Liver (tissue), 7 donors: ENCODE measurements at regions not wholly inside any gene's neighbourhood (a gene's known extent, or its start where the extent isn't known, plus 50 kb on each side); places are given as distances from the start of the nearest gene placed in this dataset.

Experiments
- DNase-seq: peaks from one replicate; pipeline ENCODE4 v3.0.0-alpha.2; 2017; ENCODE audit warnings: low spot score
- H3K27ac ChIP-seq, 2 donors: one replicate each; pipeline ENCODE4 v1.7.0; 2013; ENCODE audit warnings: inconsistent platforms in 2 of 2, low read length in 2 of 2, control low read depth in 1 of 2, low read depth in 1 of 2, mild to moderate bottlenecking in 1 of 2
- H3K27me3 ChIP-seq, 4 donors: one replicate each; pipeline versions ENCODE4 v1.6.1 to v1.7.0; 2013; ENCODE audit warnings: low read length in 3 of 4, inconsistent platforms in 1 of 4, mild to moderate bottlenecking in 1 of 4, moderate library complexity in 1 of 4; ENCODE audit not compliant: control insufficient read depth in 4 of 4, insufficient read depth in 4 of 4
- H3K36me3 ChIP-seq, 4 donors: one replicate each; pipeline versions ENCODE4 v1.6.1 to v1.7.0; 2013; ENCODE audit warnings: low read length in 3 of 4, mild to moderate bottlenecking in 3 of 4, low read depth in 1 of 4, moderate library complexity in 1 of 4; ENCODE audit not compliant: control insufficient read depth in 4 of 4, insufficient read depth in 3 of 4
- H3K4me1 ChIP-seq, 4 donors: one replicate each; pipeline versions ENCODE4 v1.6.1 to v1.7.0; 2013; ENCODE audit warnings: low read length in 3 of 4, mild to moderate bottlenecking in 3 of 4, moderate library complexity in 1 of 4; ENCODE audit not compliant: control insufficient read depth in 4 of 4, insufficient read depth in 4 of 4
- H3K4me3 ChIP-seq, 3 donors: one replicate each; pipeline versions ENCODE4 v1.6.1 to v1.7.0; 2013; ENCODE audit warnings: low read length in 3 of 3, control low read depth in 1 of 3, low read depth in 1 of 3, mild to moderate bottlenecking in 1 of 3
- H3K9ac ChIP-seq, 2 donors: one replicate each; pipeline ENCODE4 v1.7.0; 2013; ENCODE audit warnings: low read length in 2 of 2, mild to moderate bottlenecking in 2 of 2, moderate library complexity in 2 of 2, control low read depth in 1 of 2, low read depth in 1 of 2
- H3K9me3 ChIP-seq, 4 donors: one replicate each; pipeline versions ENCODE4 v1.6.1 to v1.7.0; 2013; ENCODE audit warnings: low read length in 3 of 4; ENCODE audit not compliant: control insufficient read depth in 4 of 4
- CTCF ChIP-seq: fragments of 150-350 bp; IDR thresholded peaks from 2 replicates; pipeline ENCODE4 v1.5.1; 2017; ENCODE audit warnings: improper control_type of control experiment, low read depth, low read length; ENCODE audit not compliant: missing input control
- EGR1 ChIP-seq, 2 donors: IDR thresholded peaks; 2 replicates each; pipeline ENCODE4 v1.6.1; 2016 to 2018; ENCODE audit warnings: antibody characterized with exemption in 2 of 2, low read depth in 2 of 2
- FOXA1 ChIP-seq: IDR thresholded peaks from 2 replicates; pipeline ENCODE4 v1.6.1; 2016; ENCODE audit warnings: antibody characterized with exemption
- FOXA2 ChIP-seq: IDR thresholded peaks from 2 replicates; pipeline ENCODE4 v1.6.1; 2016; ENCODE audit warnings: antibody characterized with exemption
- HNF4A ChIP-seq, 2 donors: conservative IDR thresholded peaks; 2 replicates each; pipeline ENCODE4 v1.6.1; 2016; ENCODE audit warnings: antibody characterized with exemption in 2 of 2, mild to moderate bottlenecking in 2 of 2
- HNF4G ChIP-seq: IDR thresholded peaks from 2 replicates; pipeline ENCODE4 v1.6.1; 2016; ENCODE audit warnings: antibody characterized with exemption
- MAX ChIP-seq: IDR thresholded peaks from 2 replicates; pipeline ENCODE4 v1.6.1; 2016; ENCODE audit warnings: antibody characterized with exemption
- NR2F2 ChIP-seq: IDR thresholded peaks from 2 replicates; pipeline ENCODE4 v1.6.1; 2016; ENCODE audit warnings: antibody characterized with exemption
- RAD21 ChIP-seq, 2 donors: IDR thresholded peaks; 2 replicates each; pipeline ENCODE4 v1.6.1; 2016; ENCODE audit warnings: antibody characterized with exemption in 2 of 2, mild to moderate bottlenecking in 2 of 2
- REST ChIP-seq: IDR thresholded peaks from 2 replicates; pipeline ENCODE4 v1.6.1; 2016; ENCODE audit warnings: antibody characterized with exemption, mild to moderate bottlenecking
- RXRA ChIP-seq, 2 donors: IDR thresholded peaks; 2 replicates each; pipeline ENCODE4 v1.6.1; 2017 to 2018; ENCODE audit warnings: antibody characterized with exemption in 2 of 2, mild to moderate bottlenecking in 1 of 2
- SP1 ChIP-seq: IDR thresholded peaks from 2 replicates; pipeline ENCODE4 v1.6.1; 2018; ENCODE audit warnings: antibody characterized with exemption, mild to moderate bottlenecking
- TAF1 ChIP-seq: conservative IDR thresholded peaks from 2 replicates; pipeline ENCODE4 v1.6.1; 2016; ENCODE audit warnings: antibody characterized with exemption, mild to moderate bottlenecking
- YY1 ChIP-seq: IDR thresholded peaks from 2 replicates; pipeline ENCODE4 v1.6.1; 2016; ENCODE audit warnings: antibody characterized with exemption, mild to moderate bottlenecking
- ZBTB33 ChIP-seq: IDR thresholded peaks from 2 replicates; pipeline ENCODE4 v1.6.1; 2016; ENCODE audit warnings: antibody characterized with exemption
- donor health status: healthy.
- donor health status: healthy.
- donor health status: healthy.
- donor health status: healthy.

GRCh38 chr6:127051571-127052260 is 66.8 kb upstream of the RSPO3 start:
- no peak overlapping the region for H3K9ac ChIP-seq
- H3K4me1 ChIP-seq, result no peaks in the 10 kb centered on the region
- TF ChIP-seq RAD21 (IDR thresholded peaks at IDR 0.05), result no peak
- no peak for TF ChIP-seq RXRA (IDR thresholded peaks at IDR 0.05)
- no peak for TF ChIP-seq HNF4G
- TF ChIP-seq EGR1 (IDR thresholded peaks at IDR 0.05; ENCODE audit: low read depth in 2 of 2), result no peak
- no peak for TF ChIP-seq CTCF
- no peak for TF ChIP-seq REST
- no peak for TF ChIP-seq YY1
- no peak for TF ChIP-seq NR2F2
- no peak for TF ChIP-seq MAX
- TF ChIP-seq FOXA2, result no peak
- no peak for TF ChIP-seq SP1
- no peak for TF ChIP-seq ZBTB33
- TF ChIP-seq FOXA1, result no peak
- no peak for TF ChIP-seq HNF4A (conservative IDR thresholded peaks at IDR 0.05)
- no peak for TF ChIP-seq TAF1
- DNase-seq, result no peak
- no peaks in the 10 kb centered on the region for H3K36me3 ChIP-seq
- H3K27me3 ChIP-seq, result peaks cover 0 to under 1% (median 0%) of the 10 kb centered on the region in 4 donors
- no peak overlapping the region for H3K27ac ChIP-seq
- no peaks in the 10 kb centered on the region for H3K9me3 ChIP-seq
- no peak overlapping the region for H3K4me3 ChIP-seq
